ENCODE measurements at regions not wholly inside any gene's neighbourhood (a gene's known extent, or its start where the extent isn't known, plus 50 kb on each side); places are given as distances from the start of the nearest gene placed in this dataset.

DNA sequence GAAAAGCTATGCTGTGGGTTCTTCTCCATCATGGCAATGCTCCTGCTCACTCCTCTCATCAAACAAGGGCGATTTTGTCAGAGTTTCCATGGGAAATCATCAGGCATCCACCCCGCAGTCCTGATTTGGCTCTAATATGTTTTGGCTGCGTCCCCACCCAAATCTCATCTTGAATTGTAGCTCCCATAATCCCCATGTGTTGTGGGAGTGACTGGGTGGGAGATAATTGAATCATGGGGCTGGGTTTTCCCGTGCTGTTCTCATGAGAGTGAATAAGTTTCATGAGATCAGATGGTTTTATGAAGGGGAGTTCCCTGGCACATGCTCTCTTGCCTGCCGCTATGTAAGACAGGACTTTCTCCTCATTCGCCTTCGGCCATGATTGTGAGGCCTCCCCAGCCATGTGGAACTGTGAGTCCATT lies 163.8 kb downstream of the GADD45G start:
- no peak for DNase-seq (ENCODE audit: low read depth)

DNA sequence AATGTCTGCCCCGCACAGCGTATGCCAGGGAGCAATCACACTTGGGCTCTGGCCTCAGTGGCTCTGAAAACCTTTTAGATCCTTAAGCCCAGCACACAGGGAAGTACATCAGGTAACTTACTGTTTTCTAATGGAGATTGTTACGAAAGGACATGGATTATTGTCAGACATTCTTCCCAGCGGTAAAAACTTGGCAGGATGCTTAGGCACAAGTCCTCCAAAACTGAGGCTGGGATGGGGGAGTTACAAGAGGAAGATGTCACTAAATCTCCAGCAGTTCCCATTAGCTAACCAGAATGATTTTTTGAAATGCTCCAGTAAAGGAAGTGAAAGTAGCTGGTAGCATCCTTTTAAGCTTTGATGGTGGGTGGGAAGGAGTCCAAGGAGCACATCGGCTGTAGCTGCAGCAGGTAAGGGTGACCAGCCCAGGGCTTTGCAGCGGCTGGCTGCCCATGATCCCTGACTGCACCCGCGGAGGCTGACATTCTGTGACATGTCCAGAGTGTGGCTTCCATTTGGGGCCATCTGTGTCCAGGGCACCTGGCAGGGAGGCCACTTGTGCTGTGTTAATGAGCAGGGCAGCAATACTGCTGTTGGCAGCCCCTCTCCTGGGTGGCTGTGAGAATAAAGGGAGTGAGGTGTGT lies 165.8 kb downstream of the GADD45G start:
- no peak for DNase-seq (ENCODE audit: low read depth)

DNA sequence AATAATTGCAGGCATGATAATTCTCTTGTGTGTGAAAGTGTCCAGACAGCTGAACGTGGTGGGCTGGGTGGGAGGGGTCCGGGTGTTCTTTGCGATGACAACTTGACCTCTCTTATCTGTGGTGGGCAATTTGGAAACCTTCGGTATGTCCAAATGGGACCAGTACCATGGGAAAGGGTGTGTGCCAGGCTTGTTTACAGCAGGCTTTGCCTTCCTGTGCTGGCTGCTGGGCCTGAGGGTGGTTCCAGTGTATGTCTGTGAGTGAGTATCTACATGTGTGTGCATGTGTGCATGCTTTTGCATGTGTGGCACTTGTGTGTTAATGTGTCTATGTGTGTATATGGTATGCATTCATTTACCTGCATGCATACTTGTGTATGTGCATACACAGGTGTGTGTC lies 166.4 kb downstream of the GADD45G start:
- no peak for DNase-seq (ENCODE audit: low read depth)

DNA sequence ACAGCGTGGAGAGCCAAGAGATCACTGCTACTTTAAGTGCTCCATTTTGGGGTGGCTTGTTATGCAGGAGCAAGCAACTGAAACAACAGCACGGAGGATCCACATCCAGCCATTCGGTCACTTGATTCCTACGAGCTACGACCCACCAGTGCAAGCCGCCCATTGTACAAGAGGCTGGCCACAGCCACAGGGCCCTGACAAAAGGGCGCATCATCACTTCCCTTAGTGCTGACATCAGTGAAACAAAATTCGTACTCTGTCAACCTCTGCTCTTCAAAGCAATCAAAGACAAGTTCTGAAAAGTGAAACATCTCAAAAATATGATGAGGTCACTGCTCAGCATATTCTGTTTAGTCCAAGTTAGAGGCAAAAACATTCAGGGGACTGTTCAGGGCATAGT lies 168.4 kb downstream of the GADD45G start:
- no peak for DNase-seq (ENCODE audit: low read depth)

DNA sequence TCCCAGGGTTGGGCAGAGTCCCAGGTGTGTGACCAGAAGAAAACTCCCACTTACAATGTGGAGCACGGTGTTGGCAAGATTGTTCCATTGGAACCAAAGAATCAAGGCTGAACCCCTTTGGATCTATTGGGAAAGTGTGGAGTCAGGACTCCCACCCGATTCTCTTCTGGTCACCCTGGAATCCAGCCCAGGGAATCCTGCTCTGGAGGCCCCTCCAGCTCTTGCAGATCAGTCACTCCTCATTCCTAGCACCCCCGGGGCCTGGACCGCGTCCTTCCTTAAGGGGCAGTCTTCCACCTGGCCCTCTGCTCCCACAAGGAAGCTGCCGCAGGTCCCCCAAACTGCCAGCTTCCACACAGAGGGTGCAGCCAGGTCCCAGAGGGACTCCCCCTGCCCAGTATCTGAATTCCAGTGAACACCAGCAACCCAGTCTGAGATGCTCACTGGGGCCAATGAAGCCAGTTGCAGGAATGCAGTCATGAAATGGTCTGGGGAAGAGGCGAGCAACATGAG lies 170.1 kb downstream of the GADD45G start:
- DNase-seq (ENCODE audit: low read depth) = no peak

DNA sequence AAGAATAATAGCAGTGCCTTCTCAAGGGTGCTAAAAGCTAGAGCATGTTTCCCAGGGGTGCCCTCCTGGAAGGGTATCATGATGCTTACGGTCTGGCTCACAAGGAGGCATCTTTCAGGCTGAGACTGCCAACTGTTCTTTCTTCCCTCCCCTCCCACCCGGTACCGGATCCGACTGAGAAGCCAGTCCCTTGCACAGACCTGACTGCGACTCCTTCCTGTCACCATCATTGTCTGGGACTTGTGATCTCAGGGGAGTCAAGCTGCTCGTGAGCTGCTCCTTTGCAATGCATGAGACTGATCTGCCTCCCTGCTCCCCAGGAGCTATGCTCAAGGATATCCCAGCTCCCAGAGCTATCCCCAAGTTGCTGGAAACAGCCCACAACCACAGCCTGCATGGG lies 170.8 kb downstream of the GADD45G start:
- no peak for DNase-seq (ENCODE audit: low read depth)

DNA sequence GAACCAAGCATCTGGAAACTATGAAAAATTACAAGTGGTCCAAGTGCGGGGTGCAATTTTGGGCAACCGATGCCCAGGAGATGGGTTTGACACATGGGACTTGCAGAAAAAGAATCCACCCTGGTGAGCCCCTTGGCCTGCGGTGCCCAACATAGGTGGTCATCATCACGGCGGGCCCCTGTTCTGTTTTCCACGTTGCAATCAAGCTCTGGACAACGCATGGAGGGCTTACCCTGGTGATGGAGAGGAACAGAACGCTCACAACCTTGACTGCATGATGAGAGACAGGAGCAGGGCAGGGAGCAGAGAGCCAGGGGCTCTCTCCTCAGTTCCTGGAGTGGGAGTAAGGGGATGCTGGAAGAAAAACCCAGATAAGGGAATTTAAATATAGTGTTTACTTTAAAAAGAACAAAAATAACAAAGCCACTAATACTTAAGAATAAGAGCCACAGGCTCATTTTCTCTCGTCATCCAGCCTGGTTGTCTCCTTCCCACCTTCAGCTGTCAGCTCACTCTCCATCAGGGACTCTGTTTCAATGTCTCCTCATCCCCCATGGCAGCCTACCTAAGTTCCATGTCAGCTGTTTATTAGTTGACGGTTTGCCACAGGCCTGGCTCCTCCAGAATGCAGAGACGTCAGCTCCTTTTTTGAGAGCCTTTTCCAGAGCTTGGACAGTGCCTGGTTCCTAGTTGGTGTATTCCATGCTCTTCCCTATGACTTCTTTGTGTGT lies 172.1 kb downstream of the GADD45G start:
- no peak for DNase-seq (ENCODE audit: low read depth)

DNA sequence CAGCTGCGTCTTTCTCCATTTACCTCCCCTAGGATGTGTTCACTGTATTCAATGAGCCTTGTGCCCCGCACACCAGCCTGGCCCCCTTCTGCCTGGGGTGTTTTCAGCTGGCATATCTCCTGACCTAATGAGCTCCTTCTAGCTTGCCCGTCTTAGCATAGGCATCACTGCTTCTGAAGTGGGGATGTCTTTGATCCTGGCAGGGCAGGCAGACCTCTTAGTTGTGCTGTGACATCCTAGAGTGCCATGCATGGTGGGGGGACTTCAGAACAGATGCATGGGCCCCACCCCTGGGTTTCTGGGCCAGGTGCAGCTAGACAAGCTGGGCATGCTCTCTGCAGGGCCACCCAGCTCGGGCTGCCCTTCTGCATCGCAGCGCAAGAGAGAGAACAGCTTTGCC lies 172.7 kb downstream of the GADD45G start:
- no peak for DNase-seq (ENCODE audit: low read depth)

DNA sequence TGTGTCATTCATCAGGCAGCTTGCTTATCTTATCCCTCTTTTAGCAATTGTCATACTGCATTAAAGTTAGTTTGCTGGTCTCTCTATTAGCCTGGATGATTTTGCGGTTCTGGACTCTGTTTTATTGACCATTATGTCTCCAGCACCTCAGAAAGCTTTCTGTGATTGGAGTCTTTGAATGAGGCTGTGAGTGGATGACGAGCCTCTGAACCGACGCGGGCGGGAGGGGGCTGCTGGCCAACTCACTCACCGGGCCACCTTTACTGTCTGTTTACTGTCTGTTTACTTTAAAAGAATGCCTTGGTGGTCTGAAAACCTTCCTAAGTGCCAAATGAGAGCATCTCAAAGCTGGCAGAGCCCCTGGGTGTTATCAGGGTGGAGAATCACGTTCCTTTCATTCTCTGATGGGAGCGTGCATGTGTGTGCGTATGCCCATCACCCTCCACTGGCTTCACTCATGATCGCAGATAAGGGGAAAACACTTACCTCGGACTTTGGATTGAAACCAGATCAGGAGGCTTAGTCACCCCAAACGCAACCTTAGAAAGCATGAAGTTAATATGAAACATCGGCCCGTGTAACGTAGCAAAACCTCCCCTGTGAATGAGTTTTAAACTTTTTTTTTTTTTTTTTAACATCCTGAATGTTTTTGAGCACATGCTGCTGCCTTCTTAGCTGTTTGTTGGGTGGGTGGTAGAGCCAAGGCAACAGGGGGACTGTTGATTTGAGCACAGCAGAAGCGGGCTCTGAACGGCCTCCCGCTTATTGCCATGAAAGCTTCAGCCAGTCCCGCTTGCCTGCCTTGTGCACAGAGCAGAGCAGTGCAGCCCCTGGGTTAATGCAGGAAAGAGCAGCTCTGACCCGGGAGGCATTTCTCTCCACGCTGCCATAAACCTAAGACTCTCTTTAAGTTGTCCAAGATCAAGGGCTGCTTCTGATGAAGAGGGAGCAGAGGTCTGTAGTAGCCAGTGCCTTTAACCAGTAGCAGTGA lies 173.6 kb downstream of the GADD45G start:
- no peak for DNase-seq (ENCODE audit: low read depth)

DNA sequence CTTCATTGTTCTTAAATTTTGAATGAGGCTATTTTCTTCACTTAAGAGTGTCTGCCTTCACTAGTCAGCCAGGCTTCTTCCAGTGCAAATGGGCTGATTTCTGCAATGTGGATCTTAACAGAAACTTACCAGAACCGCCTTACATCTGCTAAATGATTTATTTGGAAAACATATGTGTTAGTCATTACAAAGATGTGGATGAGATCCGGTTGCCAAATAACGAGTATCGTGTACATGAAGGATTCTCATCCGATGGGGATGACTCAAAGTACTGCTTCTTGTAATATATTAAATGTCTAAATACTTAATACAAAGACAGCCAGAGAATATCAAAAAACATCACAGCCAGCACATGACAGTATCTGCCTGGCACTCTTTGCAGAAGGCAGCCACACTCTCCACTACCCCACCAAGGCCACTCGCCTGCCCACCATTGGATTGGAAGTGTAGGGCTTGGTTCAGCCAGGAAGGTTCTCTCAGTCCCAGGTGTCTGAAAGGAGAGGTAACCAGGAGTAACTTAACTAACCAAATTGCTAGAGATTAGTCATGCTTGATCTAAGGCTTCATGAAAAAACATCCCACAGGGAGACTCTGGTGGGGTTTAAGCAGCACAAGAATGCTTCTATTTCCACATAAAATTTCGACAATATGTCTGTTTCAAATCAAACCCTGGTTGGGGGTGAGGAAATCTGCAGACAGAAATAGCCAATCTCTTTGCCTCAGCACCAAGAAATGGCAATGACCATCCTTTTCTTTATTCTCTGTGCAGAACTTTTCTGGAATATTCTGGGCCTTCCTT lies 174.8 kb downstream of the GADD45G start:
- no peak for DNase-seq (ENCODE audit: low read depth)

DNA sequence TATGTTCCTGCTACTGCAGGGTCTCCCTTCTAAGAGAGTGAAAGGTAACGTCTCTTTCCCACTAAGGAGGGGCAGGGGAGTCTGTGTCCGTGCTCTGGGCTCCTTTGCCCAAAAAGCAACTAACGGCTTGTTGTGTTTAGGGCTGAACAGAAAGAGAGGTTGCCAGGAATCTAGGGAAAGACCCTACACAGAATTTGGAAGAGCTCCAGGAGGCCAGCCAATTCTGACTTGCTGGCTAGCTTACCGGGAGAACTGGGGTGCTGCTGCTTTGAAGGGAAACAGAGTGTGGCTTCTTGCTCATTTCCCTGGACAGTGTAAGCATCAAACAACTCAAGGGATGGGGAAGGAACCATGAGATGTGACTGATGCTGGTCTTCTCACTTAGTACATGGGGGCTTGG lies 176.1 kb downstream of the GADD45G start:
- no peak for DNase-seq (ENCODE audit: low read depth)

DNA sequence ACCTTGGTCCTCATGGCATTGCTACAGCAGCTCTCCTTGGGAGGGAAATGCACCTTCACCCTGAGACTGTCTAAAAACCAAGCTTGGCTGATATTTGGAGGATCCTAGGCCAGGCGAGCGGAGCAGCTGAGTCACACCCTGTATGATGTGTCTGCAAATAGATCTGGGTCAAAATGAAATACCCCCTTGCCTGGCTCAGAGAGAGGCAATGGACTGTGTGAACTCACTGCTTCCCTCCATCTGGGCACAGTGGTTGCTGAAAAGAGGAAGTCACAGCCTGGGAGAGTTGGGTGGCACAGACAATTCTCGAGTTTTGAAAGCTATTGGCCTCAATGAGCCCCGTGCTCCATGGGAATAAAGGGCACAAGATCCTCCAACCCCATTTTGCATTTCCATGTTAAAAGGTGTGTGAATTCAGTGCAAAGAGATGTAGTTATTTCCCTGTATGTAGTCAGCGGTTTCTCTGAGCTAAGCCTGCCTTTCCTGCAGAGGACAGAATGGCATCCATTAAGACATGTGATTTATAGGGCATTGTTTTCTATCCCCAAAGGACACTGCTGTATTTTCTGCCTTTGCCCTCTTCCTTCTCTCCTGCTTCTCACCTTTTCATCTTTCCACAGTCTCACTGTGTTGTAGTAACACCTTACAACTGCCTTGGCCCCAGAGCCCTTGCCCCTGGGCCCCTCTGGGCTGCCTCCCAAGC lies 177.2 kb downstream of the GADD45G start:
- DNase-seq (ENCODE audit: low read depth) = no peak

DNA sequence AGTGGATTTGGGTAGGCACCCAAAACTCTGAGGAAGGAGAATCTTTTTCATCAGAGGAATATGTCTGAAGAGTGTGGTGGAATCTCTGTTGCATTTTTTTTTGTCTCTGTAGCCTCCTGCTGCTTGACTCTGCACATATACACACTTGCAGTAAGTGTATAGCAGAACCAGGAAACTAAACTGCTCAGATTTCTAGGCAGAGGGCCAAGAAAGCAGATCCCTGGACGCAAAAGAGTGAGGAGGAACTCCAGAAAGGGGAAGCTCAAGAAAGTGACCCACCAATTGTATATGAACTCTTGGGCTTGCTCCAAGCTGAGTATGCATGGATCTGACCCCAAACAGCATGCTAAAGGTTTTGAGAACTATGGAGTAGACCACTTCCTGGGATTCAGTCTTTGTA lies 181.8 kb downstream of the GADD45G start:
- no peak for DNase-seq (ENCODE audit: low read depth)

DNA sequence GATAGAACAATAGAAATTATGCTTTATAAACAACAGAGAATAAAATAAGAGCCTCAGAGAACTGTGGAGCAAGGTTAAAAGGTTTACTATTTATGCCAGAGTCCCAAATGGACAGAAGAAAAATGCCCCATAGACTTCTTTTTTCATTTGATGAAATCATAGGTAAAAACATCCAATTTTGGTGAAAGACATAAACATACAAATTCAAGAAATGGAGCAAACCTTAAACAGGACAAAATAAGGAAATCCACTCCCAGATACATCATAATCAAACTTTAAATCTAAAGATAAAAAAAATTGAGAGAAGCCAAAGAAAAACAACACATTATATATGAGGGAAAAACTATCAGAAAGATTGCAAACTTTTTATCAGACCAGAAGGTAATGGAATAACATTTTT lies 182.8 kb downstream of the GADD45G start:
- DNase-seq (ENCODE audit: low read depth) = no peak

DNA sequence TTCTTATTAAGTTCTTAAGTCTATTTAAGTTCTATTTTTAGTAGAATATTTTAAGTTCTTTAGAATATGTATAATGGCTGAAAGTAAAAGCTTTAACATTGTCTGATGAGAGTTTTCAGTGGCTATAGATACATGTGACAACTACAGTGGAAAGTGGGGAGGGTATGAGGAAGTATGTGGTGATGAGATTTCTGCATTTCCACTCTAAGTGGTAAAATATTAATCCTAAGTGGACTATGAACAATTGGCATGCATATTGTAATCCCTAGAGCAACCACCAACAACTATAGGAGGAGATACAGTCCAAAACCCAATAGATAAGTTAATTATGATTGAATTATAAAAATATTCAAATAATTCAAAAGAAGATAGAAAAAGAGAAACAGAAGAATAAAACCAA lies 183.6 kb downstream of the GADD45G start:
- no peak for DNase-seq (ENCODE audit: low read depth)

DNA sequence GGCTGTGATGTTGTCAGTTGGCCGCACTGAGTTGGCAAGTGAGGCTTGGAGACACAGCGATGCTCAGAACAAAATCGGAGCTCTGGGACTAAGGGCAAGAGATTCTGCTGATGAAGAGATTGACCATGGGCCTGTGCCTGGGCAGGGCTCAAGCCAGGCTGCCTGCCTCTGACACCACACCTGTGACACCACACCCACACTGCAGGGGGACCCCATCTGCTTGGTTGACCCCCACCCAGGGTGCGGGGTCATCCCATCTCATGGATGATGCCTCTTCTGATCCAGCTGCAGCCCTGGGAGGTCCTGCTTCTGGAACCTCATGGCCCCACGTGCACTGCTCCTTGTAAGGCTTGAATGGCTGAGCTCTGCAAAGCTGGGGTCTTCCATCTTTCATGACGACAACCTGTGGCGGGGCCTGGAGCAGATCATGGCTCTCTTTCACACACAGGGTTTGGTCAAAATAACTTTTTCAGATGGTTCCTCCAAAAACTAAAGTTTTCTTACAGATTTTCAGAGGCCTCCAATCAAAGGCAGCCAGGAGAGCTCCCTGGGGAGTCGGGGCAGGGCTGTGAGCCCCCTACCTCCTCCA lies 185.2 kb downstream of the GADD45G start:
- no peak for DNase-seq (ENCODE audit: low read depth)

DNA sequence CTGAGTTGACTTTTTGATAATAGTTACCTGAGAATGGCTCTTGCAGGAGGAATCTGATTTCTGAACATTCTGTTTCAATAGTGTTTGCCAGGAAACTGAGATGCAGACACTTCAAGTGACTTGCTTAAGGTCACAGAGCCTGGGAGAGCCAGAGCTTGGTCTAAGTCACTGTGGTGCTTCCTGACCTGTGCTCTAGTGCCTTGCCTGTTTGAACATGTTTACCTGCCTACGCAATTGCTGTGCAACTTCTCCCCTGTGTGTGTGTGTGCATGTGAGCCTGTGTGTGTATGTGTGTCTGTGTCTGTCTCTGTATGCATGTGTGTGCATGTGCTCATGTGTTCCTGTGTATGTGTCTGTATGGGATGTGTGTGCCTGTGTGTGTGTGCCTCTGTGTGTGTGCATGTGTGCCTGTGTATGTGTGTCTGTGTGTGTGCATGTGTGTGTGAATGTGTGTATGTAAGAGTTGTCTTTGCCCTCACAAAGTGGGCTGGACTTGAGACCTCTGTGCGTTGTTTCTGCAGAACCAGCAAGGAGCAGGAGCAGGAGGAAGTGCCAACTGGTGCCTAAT lies 185.8 kb downstream of the GADD45G start:
- no peak for DNase-seq (ENCODE audit: low read depth)

DNA sequence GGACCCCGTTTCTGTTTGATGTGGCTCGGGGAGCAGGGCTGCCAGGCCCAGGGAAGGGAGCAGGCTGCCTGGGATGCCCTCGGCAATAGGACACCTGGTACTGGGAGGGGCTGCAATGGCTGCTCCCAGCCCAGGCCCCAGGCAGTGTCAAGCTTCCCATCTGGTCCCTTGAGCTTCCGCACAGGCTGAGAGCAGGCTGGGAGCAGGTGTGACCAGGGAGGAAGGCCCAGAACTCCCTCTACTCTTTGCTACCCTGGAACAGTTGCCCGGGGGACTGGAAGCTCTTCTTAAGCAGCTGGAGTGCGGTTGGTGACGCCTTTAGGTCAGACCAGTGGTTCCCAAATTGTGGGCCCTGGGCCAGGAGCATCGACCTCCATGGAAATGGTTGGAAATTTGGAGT lies 186.9 kb downstream of the GADD45G start:
- no peak for DNase-seq (ENCODE audit: low read depth)

DNA sequence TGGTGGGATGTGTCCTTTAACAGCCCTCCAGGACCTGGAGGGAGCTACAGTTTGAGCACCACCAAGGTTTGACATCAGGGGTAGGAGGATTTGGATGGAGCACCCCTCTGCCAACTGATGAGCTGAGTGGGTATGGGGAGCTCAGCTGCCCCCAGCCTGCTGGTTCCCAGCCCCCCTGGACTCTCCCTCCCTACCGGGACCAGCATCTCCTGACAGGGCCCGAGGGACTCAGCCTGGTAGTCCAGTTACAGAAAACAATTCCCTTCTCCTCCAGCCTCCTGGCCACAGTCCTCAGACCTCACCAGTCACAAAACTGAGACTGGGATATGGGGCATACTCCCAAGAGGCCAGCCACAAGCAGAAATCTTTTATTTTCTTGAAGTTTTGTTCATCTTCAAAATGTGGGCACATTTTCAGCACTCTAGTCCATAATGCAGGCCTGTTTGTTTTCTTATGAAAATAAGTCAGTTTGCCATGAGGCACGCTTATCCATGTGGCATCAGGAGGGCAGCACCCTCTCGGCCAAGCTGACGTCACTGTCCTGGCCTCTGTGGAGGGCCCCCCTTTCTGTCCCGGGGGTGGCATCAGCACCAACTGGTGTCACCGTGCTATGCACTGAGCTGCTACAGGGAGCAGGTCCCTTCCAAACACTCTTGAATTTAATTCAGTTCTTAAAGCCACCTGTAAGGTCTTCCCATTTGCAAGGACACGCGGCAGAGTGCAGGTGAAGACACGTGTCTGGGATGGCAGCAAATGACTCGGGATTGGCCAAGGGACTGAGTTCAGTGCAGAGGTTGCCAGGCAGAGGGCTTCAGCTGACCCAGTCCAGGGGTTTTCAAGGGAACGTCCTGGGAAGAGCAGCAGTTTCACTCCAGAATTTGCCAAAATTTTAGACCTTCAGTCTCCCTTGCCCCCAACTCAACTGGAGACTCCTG lies 187.6 kb downstream of the GADD45G start:
- no peak for DNase-seq (ENCODE audit: low read depth)

All from EH (cell line).